GM12878 (cell line): ENCODE measurements at regions not wholly inside any gene's neighbourhood (a gene's known extent, or its start where the extent isn't known, plus 50 kb on each side); places are given as distances from the start of the nearest gene placed in this dataset.

Experiments
- CTCF ChIP-seq, 3 experiments: IDR thresholded peaks in 2 of 3; conservative IDR thresholded peaks in 1 of 3; 2 replicates each; pipeline ENCODE4 v1.5.1; 2011; ENCODE audit warnings: low read depth in 3 of 3, low read length in 3 of 3, mild to moderate bottlenecking in 3 of 3, control low read depth in 2 of 3, moderate library complexity in 2 of 3, inconsistent platforms in 1 of 3, mixed read lengths in 1 of 3; ENCODE audit not compliant: control insufficient read depth in 2 of 3, insufficient read depth in 1 of 3; ENCODE audit errors: extremely low read depth in 1 of 3
- EZH2 ChIP-seq: IDR thresholded peaks from 2 replicates; pipeline ENCODE4 v1.6.1; 2012; ENCODE audit warnings: low read depth, mild to moderate bottlenecking, control low read depth, inconsistent platforms, low read length, borderline replicate concordance; ENCODE audit not compliant: control insufficient read depth
- GABPA ChIP-seq: IDR thresholded peaks from 2 replicates; pipeline ENCODE4 v1.6.1; 2014; ENCODE audit warnings: antibody characterized with exemption, low read depth, mild to moderate bottlenecking, inconsistent platforms
- NKRF ChIP-seq: fragments of 450-650 bp; conservative IDR thresholded peaks from 2 replicates; pipeline ENCODE4 v1.6.1; 2017; ENCODE audit warnings: mild to moderate bottlenecking, moderate library complexity
- POLR2A ChIP-seq: IDR thresholded peaks from 2 replicates; pipeline ENCODE4 v1.6.1; 2011; ENCODE audit warnings: low read depth, mild to moderate bottlenecking, low read length
- POLR2AphosphoS5 ChIP-seq: IDR thresholded peaks from 2 replicates; pipeline ENCODE4 v1.6.1; 2011; ENCODE audit warnings: mild to moderate bottlenecking, low read length, inconsistent platforms
- ZNF207 ChIP-seq: fragments of 450-650 bp; IDR thresholded peaks from 2 replicates; pipeline ENCODE4 v1.6.1; 2014; ENCODE audit warnings: antibody characterized with exemption, mild to moderate bottlenecking, borderline replicate concordance
- ZNF274 ChIP-seq: IDR thresholded peaks from one replicate; pipeline ENCODE4 v1.8.0; 2011; ENCODE audit not compliant: insufficient read length, insufficient read depth

GRCh38 chr3:105933871-105934270 is 65.1 kb upstream of the CBLB start:
- no peak for TF ChIP-seq EZH2
- TF ChIP-seq GABPA, result no peak
- no peak for TF ChIP-seq POLR2AphosphoS5
- TF ChIP-seq POLR2A, result no peak
- no peak for TF ChIP-seq NKRF
- TF ChIP-seq CTCF (IDR thresholded peaks at IDR 0.05 in 2 of 3, conservative IDR thresholded peaks at IDR 0.05 in 1 of 3; ENCODE audit: control insufficient read depth in 2 of 3, extremely low read depth in 1 of 3, insufficient read depth in 1 of 3, low read depth in 3 of 3, low read length in 3 of 3), result no peak
- TF ChIP-seq ZNF207, result no peak
- TF ChIP-seq ZNF274, result no peak
